ENCODE measurements at regions not wholly inside any gene's neighbourhood (a gene's known extent, or its start where the extent isn't known, plus 50 kb on each side); places are given as distances from the start of the nearest gene placed in this dataset.

DNA sequence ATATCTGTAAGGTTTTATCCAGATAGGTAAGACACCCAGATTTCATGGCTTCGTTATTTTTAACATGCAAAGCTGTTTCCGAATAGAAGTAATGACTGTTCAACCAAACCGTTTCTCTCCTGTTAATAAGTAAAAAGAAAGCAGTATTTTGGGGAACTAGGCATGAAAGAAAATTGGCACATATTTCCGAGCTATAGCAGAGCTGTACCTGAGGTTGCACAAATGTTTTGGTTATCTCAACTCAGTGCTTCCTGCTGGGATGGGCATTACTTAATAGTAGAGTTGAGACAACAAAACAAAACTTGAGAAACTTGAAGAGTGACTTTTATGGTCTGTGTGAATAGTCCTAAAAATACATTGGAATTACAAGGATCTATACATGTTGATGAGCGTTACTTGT lies 564.3 kb upstream of the SORCS1 start:
- H3K4me3 ChIP-seq (replicated peaks; ENCODE audit: low read depth, low read length): no peak overlapping the region
- no peak for DNase-seq (ENCODE audit: low read depth)
- TF ChIP-seq, protein P1, sequence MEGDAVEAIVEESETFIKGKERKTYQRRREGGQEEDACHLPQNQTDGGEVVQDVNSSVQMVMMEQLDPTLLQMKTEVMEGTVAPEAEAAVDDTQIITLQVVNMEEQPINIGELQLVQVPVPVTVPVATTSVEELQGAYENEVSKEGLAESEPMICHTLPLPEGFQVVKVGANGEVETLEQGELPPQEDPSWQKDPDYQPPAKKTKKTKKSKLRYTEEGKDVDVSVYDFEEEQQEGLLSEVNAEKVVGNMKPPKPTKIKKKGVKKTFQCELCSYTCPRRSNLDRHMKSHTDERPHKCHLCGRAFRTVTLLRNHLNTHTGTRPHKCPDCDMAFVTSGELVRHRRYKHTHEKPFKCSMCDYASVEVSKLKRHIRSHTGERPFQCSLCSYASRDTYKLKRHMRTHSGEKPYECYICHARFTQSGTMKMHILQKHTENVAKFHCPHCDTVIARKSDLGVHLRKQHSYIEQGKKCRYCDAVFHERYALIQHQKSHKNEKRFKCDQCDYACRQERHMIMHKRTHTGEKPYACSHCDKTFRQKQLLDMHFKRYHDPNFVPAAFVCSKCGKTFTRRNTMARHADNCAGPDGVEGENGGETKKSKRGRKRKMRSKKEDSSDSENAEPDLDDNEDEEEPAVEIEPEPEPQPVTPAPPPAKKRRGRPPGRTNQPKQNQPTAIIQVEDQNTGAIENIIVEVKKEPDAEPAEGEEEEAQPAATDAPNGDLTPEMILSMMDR (IDR thresholded peaks at IDR 0.05; ENCODE audit: low read length, missing control alignments): no peak

DNA sequence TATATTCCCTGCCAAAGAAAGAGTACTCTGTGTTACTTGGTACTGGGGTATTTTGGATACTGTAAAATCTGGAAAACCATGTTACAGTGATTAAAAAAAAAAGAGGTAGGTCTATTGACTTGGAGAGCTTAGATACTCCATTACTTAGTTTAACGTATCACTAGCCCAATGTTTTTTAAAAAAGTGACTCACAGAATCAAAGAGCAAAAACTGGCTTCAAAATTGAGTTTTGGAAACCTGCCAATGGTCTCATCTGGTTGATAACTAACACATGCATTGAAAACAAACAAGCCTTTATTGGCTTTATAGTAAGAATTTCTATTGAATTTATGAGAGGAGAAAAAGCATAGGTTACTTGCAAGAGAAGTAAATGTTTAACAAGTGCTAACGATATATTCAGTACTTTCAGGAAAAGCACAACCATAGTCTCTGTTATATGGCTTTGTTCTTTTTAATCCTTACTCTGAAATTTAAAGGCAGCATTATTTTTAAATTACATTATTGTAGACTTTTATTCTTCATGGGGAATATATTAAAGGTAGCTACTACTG lies 563.3 kb upstream of the SORCS1 start:
- TF ChIP-seq, protein P1 (IDR thresholded peaks at IDR 0.05; ENCODE audit: low read length, missing control alignments): no peak
- H3K4me3 ChIP-seq (replicated peaks; ENCODE audit: low read depth, low read length): no peak overlapping the region
- peak; percentile 54 for DNase-seq (ENCODE audit: low read depth)

DNA sequence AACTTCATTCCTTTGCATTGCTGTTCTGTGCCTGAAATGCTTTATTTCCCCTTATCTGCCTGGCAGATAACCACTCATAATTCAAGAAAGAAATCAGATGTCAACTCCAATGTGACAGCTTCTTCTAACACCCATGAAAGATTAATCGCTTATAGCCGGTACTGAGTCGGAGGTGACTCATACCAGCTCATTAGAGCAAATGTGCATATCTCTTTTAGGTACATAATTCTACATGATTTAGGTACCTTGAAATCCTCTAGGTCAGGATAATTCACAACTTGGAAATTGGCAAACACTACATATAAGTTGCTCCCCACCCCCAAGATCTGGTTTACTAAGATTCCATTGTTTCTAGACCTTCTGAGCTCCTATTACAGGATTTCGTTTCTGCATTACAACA lies 554.4 kb upstream of the SORCS1 start:
- H3K4me3 ChIP-seq (replicated peaks; ENCODE audit: low read depth, low read length): no peak overlapping the region
- TF ChIP-seq, protein P1 (IDR thresholded peaks at IDR 0.05; ENCODE audit: low read length, missing control alignments): no peak
- no peak for DNase-seq (ENCODE audit: low read depth)

DNA sequence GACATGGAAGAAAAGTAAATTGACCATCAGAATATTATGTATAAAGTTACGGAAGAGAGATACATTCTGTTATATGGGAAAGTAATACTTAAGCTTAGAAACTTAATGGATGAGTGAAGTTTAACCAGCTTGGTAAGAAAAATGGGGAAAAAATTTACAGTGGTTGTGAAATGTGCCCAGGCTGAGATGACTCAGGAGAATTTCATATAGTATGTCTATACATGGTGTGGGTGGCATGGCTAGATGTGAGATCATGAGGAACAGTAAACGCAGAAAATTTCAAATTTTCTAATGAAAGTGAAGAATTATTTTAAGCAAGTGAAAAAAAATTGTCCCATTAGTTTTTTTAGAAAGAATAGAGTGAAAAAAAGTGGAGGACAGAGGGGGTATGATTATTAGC lies 552.5 kb upstream of the SORCS1 start:
- no peak for DNase-seq (ENCODE audit: low read depth)
- TF ChIP-seq, protein P1 (IDR thresholded peaks at IDR 0.05; ENCODE audit: low read length, missing control alignments): no peak

DNA sequence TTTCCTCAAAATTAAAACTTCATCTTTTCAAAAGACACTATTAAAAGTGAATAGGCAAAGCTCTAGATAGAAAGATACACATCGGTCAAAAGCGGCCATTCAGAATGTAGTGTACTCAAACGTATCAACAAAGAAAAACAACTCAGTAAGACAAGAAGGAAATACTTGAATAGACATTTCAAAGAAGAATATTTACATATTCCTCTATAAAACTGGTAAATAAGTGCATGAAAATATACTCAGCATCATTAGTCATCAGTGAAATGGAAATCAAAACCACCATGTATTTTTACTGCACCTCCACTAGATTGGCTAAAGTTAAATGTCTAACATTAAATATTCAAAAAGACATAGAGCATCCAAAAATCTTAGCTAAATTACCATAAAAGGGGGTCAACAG lies 551.1 kb upstream of the SORCS1 start:
- TF ChIP-seq, protein P1 (IDR thresholded peaks at IDR 0.05; ENCODE audit: low read length, missing control alignments): no peak
- no peak overlapping the region for H3K4me3 ChIP-seq (replicated peaks; ENCODE audit: low read depth, low read length)
- DNase-seq (ENCODE audit: low read depth): no peak

More for the DNA sequence above, 552.5 kb upstream of the SORCS1 start:
- H3K4me3 ChIP-seq (replicated peaks; ENCODE audit: low read depth, low read length): no peak overlapping the region

DNA sequence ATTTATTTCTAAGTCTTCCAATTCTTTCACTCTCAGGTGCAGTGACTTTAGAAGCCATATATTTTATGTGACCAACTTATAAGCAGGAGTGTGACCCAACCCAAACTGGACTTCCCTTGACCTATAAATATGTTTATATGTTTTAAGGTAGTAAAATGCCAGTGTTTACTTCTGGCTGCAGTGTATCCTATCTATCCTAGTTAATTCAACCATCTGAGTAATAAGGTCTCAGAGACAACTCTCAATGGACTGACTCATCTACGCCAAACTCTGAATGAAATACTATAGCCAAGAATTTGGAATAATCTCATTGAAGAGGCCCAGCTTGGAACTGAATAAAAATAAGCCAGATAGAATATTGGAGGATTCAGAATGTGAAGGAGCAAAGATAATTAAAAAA lies 544.5 kb upstream of the SORCS1 start:
- no peak for DNase-seq (ENCODE audit: low read depth)
- TF ChIP-seq, protein P1 (IDR thresholded peaks at IDR 0.05; ENCODE audit: low read length, missing control alignments): no peak
- H3K4me3 ChIP-seq (replicated peaks; ENCODE audit: low read depth, low read length): no peak overlapping the region

DNA sequence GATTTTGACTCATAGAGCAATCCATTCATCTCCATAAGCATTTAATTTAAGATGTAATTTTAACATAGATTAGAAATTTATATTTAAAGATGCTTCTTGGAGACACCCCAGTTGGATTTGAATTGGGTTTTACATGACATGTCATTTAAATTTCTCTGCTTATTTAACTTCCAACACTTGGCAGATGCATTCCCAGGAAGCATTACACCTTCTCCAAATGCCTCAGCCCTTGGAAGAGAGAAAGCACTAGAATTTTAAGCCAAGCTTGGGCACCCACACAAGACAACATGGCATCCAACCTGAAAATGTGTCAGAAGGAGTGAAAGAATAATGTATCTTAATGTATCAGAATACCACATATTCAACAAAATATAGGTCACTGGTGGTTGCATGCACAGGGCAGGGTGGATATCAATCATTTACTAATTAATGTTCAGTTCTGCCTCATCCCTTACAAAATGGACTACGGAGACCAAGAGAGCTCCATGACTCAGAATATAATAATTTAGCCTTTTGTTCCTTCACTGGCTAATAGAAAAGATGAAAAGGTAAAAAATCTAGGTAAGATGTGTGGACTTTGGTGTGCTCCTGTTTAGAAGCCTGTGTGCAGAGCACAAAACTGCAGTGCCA lies 541.7 kb upstream of the SORCS1 start:
- TF ChIP-seq, protein P1 (IDR thresholded peaks at IDR 0.05; ENCODE audit: low read length, missing control alignments): no peak
- H3K4me3 ChIP-seq (replicated peaks; ENCODE audit: low read depth, low read length): no peak overlapping the region
- DNase-seq (ENCODE audit: low read depth): no peak

Data from fibroblast of pulmonary artery (primary cell).